DND-41 (cell line): ENCODE measurements at regions not wholly inside any gene's neighbourhood (a gene's known extent, or its start where the extent isn't known, plus 50 kb on each side); places are given as distances from the start of the nearest gene placed in this dataset.

Source experiments
- ATAC-seq: fragments of 200-7000 bp; cut with Tn5 transposase; 3 replicates; pipeline ENCODE4 v1.9.1; 2021; ENCODE audit warnings: low read depth; ENCODE audit not compliant: insufficient read depth
- DNase-seq: peaks from one replicate; pipeline ENCODE4 v3.0.0-alpha.2; 2020
- H2AFZ ChIP-seq: 2 replicates; pipeline ENCODE4 v1.6.0; 2012; ENCODE audit warnings: low read depth, low read length
- H3K27ac ChIP-seq: 2 replicates; pipeline ENCODE4 v1.5.1; 2012; ENCODE audit warnings: low read length, inconsistent platforms
- H3K27me3 ChIP-seq: fragments of 200-600 bp; sonication (generic); 2 replicates; pipeline ENCODE4 v1.6.0; 2012; ENCODE audit warnings: low read length, mild to moderate bottlenecking, inconsistent platforms; ENCODE audit not compliant: insufficient read depth, poor library complexity
- H3K36me3 ChIP-seq: 2 replicates; pipeline ENCODE4 v1.5.1; 2012; ENCODE audit warnings: low read length, inconsistent platforms; ENCODE audit not compliant: insufficient read depth
- H3K4me1 ChIP-seq: 2 replicates; pipeline ENCODE4 v1.5.1; 2012; ENCODE audit warnings: mild to moderate bottlenecking, low read length; ENCODE audit not compliant: insufficient read depth
- H3K4me2 ChIP-seq: 2 replicates; pipeline ENCODE4 v1.6.0; 2012; ENCODE audit warnings: mild to moderate bottlenecking, moderate library complexity, low read length, inconsistent platforms; ENCODE audit not compliant: insufficient read depth
- H3K4me3 ChIP-seq, 2 experiments: fragments of 200-600 bp in 1 of 2; shearing (Covaris generic) in 1 of 2; 2 replicates each; pipeline ENCODE4 v1.5.1; 2012 to 2016; ENCODE audit warnings: inconsistent platforms in 2 of 2, low read length in 2 of 2, mild to moderate bottlenecking in 2 of 2, low read depth in 1 of 2, moderate library complexity in 1 of 2
- H3K79me2 ChIP-seq: 2 replicates; pipeline ENCODE4 v1.6.0; 2012; ENCODE audit warnings: low read length, inconsistent platforms; ENCODE audit not compliant: insufficient read depth
- H3K9ac ChIP-seq: 2 replicates; pipeline ENCODE4 v1.6.0; 2012; ENCODE audit warnings: low read depth, mild to moderate bottlenecking, inconsistent platforms, low read length, moderate library complexity
- H3K9me3 ChIP-seq: 2 replicates; pipeline ENCODE4 v1.5.1; 2012; ENCODE audit warnings: low read length, moderate library complexity, mild to moderate bottlenecking, inconsistent platforms; ENCODE audit not compliant: insufficient read depth, severe bottlenecking
- H4K20me1 ChIP-seq: 2 replicates; pipeline ENCODE4 v1.6.0; 2012; ENCODE audit warnings: low read length; ENCODE audit not compliant: insufficient read depth
- EZH2 ChIP-seq: IDR thresholded peaks from 3 replicates; pipeline ENCODE4 v1.6.1; 2012; ENCODE audit warnings: borderline replicate concordance, low read depth, mild to moderate bottlenecking, moderate library complexity, low read length, inconsistent platforms; ENCODE audit not compliant: severe bottlenecking
- TF ChIP-seq, protein P1 (sequence below): IDR thresholded peaks from 2 replicates; pipeline ENCODE4 v1.5.1; 2012; ENCODE audit warnings: borderline replicate concordance, low read length, moderate library complexity, mild to moderate bottlenecking; ENCODE audit not compliant: poor library complexity, severe bottlenecking; ENCODE audit errors: extremely low read depth

GRCh38 chr10:29205787-29206186, 83.1 kb upstream of the LYZL1 start:
- Histone ChIP-seq H3K36me3 (no peaks in the 10 kb centered on the region), H3K4me3 (no peak overlapping the region), H2AFZ (no peak overlapping the region), H3K79me2 (no peaks in the 10 kb centered on the region), H4K20me1 (no peaks in the 10 kb centered on the region), H3K27me3 (peaks cover 18% of the 10 kb centered on the region), H3K27ac (no peak overlapping the region), H3K9me3 (no peaks in the 10 kb centered on the region), H3K4me1 (no peaks in the 10 kb centered on the region), H3K4me2 (no peak overlapping the region), H3K9ac (no peak overlapping the region)
- no peak for ATAC-seq
- TF ChIP-seq, protein P1, sequence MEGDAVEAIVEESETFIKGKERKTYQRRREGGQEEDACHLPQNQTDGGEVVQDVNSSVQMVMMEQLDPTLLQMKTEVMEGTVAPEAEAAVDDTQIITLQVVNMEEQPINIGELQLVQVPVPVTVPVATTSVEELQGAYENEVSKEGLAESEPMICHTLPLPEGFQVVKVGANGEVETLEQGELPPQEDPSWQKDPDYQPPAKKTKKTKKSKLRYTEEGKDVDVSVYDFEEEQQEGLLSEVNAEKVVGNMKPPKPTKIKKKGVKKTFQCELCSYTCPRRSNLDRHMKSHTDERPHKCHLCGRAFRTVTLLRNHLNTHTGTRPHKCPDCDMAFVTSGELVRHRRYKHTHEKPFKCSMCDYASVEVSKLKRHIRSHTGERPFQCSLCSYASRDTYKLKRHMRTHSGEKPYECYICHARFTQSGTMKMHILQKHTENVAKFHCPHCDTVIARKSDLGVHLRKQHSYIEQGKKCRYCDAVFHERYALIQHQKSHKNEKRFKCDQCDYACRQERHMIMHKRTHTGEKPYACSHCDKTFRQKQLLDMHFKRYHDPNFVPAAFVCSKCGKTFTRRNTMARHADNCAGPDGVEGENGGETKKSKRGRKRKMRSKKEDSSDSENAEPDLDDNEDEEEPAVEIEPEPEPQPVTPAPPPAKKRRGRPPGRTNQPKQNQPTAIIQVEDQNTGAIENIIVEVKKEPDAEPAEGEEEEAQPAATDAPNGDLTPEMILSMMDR, result no peak
- TF ChIP-seq EZH2, result no peak
- DNase-seq, result no peak

GRCh38 chr10:29208845-29209244, 80.0 kb upstream of the LYZL1 start:
- Histone ChIP-seq H3K4me2 (no peak overlapping the region), H3K27ac (no peak overlapping the region), H3K9ac (no peak overlapping the region), H4K20me1 (no peaks in the 10 kb centered on the region), H2AFZ (no peak overlapping the region), H3K4me3 (no peak overlapping the region), H3K36me3 (no peaks in the 10 kb centered on the region), H3K79me2 (no peaks in the 10 kb centered on the region), H3K4me1 (no peaks in the 10 kb centered on the region), H3K27me3 (peaks cover 12% of the 10 kb centered on the region), H3K9me3 (no peaks in the 10 kb centered on the region)
- ATAC-seq (no peak), DNase-seq (no peak)
- TF ChIP-seq, protein P1, result no peak
- no peak for TF ChIP-seq EZH2

DNA sequence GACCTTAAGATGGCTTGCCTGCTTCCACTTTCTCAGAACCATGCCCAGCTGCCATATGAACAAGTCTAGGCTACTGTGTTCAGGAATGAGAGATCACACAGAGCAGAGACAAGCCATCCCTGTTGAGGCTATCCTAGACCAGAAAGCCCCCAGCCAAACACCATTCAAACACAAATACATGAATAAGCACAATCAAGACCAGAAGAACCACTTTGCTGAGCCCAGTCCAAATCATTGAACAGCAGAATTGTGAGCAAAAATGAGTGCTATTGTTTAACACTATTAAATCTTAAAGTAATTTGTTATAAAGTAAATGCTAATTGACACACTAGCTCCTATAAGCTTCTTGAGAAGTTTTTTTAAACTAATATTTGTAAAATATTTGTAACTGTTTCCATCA, 79.0 kb upstream of the LYZL1 start:
- Histone ChIP-seq H3K79me2 (no peaks in the 10 kb centered on the region), H3K4me1 (no peaks in the 10 kb centered on the region), H3K4me2 (no peak overlapping the region), H3K27me3 (peaks cover 12% of the 10 kb centered on the region), H3K27ac (no peak overlapping the region), H3K9me3 (no peaks in the 10 kb centered on the region), H3K4me3 (no peak overlapping the region), H3K36me3 (no peaks in the 10 kb centered on the region), H4K20me1 (no peaks in the 10 kb centered on the region), H2AFZ (no peak overlapping the region), H3K9ac (no peak overlapping the region)
- ATAC-seq, result no peak
- no peak for DNase-seq
- TF ChIP-seq EZH2, result no peak
- TF ChIP-seq, protein P1, result no peak
